ENCODE measurements at regions not wholly inside any gene's neighbourhood (a gene's known extent, or its start where the extent isn't known, plus 50 kb on each side); places are given as distances from the start of the nearest gene placed in this dataset.
"Not testable (repeated sequence)": the region's sequence is repeated elsewhere in the genome, so short reads cannot be mapped to it uniquely, and the experiment has no call there.

DNA sequence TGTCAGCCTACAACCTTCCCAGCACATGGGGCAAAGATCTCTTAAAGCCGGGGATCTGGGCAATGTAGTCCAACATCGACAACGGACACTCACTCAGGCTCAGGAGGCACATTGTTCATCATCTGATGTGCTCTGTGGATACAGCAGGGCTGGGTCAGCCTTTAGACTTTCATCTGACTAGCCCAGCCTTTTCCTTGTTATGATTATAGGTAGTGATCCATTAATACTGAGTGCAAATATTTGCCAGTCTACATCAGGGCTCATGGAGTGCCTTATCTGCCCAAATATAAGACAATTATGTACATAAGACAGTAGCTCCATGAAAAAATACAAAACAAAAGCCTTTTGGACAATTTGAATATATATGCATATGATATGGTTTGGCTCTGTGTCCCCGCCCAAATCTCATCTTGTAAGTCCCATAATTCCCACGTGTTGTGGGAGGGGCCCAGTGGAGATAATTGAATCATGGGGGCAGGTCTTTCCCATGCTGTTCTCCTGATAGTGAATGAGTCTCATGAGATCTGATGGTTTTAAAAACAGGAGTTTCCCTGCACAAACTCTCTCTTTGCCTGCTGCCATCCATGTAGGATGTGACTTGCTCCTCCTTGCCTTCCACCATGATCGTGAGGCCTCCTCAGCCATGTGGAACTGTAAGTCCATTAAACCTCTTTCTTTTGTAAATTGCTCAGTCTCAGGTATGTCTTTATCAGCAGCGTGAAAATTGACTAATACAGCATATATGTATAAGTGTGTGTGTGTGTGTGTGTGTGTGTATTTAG is 248.5 kb upstream of the FOXN3 start:
- not testable (repeated sequence) for DNase-seq (ENCODE audit: low read depth in 2 of 3, low spot score in 2 of 3)

DNA sequence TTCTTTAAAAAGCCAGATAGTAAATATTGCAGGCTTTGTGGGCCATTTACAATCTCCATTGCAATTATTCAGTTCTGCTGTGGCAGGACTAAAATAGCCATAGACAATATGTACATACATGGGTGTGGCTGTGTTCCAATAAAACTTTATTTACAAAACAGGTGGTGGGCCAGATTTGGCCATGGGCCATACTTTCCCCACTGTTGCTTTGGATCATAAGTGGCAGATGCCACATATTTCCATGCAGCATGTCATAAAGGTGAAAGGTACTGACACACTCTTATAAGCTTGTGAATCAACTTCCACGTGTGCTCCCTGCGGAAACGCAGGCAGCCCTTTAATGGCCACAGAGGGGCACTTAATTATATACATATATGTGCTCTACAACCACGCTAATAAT is 244.4 kb upstream of the FOXN3 start:
- no peak for DNase-seq (ENCODE audit: low read depth in 2 of 3, low spot score in 2 of 3)

DNA sequence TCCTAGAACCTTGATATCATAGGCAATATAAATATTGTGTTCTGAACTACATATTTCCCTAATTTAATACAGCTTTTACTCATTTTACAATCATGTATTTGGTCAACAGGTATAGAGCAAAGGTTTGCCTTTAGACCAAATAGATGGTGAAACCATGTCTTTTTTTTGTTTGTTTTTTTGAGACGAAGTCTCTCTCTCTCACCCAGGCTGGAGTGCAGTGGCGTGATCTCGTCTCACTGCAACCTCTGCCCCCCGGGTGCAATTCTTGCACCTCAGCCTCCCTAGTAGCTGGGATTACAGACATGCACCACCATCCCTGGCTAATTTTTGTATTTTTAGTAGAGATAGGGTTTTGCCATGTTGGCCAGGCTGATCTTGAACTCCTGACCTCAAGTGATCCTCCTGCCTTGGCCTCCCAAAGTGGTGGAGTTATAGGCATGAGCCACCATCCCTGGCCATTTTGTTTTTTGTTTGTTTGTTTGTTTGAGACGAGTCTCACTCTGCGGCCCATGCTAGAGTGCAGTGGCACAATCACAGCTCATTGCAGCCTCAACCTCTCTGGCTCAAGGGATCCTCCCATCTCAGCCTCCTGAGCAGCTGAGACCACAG is 243.7 kb upstream of the FOXN3 start:
- DNase-seq (ENCODE audit: low read depth in 2 of 3, low spot score in 2 of 3) = not testable (repeated sequence)

DNA sequence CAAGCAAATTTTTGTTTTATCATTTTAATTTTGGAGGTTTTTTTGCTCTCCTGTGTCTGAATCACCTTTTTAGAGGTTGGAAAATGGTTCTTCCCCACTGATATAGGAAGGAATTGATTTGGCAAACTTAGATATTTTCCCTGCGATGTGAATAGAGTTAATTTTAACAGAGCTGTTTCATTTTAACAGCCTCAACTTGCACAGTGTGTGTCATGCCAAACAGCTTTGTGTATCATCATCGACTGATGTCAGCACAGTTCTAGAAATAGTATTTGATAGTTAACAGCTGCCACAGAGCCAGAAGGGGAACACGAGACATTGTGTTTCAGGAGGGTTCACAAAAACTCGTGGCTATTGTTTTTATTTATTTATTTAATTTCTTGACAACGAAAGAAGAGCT is 243.1 kb upstream of the FOXN3 start:
- no peak for DNase-seq (ENCODE audit: low read depth in 2 of 3, low spot score in 2 of 3)

DNA sequence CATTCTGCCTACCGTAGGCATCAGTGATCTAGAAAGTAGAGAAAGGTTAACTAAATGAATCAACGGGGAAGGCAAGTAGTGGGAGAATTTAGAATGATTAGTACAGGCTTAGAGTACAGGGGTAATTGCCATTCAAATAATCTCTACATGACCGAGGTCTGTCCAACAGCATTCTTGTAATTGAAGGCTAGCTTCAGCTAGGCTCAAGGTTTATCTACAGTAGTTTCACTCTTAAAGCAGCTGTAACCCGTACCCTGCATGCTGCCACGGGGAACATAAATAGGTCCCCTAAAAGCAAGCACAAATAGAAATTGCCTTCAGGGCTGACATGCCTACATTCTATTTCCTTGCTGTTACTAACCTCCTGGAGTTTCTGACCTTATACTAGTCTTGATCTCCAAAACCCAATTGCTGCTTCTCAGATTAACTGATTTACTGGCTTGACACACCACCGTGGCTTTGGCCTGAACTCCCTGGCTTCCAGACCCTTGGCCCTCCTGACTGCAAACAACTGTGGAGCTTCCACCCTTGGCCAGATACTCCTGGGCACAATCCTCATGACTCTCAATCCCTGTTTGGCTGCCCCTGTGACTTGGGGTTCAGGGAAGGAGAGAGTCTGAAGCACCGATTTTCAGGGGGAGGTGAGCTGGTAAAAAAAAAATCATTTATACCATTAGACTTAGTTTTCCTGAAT is 242.1 kb upstream of the FOXN3 start:
- no peak for DNase-seq (ENCODE audit: low read depth in 2 of 3, low spot score in 2 of 3)

DNA sequence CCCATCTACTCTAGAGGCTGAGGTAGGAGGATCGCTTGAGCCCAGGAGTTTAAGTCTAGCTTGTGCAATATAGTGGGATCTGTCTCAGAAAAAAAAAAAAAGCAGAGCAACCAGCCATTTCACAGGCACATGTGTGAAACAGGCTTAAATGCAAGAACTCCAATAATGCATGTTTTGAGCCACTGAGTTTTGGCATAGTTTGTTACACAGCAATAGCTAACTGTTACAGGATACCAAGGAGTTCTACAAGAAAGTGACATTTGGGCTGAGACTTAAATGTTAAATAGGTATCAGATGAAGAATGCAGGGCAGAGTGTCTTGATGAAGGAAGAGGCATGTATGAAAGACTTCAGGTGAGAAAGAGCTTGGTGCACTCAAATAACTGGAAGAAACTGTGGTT is 240.0 kb upstream of the FOXN3 start:
- no peak for DNase-seq (ENCODE audit: low read depth in 2 of 3, low spot score in 2 of 3)

DNA sequence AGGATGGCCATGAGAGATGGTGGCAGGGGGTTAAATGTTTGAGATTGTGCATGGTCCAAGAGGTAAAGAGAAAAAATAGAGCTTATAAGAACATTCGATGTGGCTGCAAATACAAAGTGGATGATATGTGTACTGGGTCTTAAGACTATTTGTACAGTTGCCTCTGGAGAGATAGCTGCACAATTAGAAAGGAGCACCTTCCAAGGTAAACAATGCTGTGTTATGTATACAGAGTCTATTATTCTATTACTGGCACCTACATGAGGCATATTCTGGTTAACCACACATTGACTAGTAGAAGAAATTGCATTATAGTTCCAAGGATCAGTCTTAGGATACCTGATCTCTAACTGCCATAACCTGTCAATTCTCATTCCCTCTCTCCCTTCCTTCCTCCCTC is 238.0 kb upstream of the FOXN3 start:
- no peak for DNase-seq (ENCODE audit: low read depth in 2 of 3, low spot score in 2 of 3)

DNA sequence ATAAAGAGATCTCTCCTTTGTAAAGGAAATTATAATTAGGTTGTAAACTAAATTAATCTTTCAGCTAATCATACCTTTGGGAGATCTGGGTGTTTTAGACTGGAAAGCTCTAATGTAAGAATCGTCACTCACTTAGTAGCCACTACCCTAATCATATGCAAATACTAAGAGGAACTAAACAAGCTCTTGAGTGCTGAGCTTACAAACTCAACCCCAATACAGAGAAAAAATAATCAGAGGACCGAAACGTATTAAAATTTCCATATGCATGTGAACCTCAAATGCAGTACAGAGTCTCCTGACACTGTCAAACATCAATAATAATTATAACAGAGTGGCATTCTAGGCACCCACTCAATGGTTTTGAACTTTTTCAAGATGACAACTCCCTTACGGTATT is 235.3 kb upstream of the FOXN3 start:
- no peak for DNase-seq (ENCODE audit: low read depth in 2 of 3, low spot score in 2 of 3)

DNA sequence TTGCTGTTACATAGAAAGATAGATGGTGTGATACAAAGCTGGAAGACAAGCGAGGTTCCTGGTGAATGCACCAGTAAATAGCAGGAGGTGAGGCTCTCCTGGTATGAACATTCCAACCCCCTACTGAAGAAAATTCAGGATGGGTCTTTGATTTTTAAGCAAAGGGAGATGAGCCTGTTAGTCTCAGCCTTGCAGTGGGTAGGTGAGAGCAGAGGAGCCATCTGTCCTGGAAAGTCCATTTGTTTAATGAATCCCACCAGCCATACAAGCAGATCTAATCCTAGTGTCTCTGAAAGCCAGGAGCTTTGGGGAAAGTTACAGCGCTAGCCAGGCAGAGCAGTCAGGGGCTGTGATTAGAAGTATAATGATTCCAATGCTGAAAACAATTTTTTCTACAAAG is 234.8 kb upstream of the FOXN3 start:
- no peak for DNase-seq (ENCODE audit: low read depth in 2 of 3, low spot score in 2 of 3)

DNA sequence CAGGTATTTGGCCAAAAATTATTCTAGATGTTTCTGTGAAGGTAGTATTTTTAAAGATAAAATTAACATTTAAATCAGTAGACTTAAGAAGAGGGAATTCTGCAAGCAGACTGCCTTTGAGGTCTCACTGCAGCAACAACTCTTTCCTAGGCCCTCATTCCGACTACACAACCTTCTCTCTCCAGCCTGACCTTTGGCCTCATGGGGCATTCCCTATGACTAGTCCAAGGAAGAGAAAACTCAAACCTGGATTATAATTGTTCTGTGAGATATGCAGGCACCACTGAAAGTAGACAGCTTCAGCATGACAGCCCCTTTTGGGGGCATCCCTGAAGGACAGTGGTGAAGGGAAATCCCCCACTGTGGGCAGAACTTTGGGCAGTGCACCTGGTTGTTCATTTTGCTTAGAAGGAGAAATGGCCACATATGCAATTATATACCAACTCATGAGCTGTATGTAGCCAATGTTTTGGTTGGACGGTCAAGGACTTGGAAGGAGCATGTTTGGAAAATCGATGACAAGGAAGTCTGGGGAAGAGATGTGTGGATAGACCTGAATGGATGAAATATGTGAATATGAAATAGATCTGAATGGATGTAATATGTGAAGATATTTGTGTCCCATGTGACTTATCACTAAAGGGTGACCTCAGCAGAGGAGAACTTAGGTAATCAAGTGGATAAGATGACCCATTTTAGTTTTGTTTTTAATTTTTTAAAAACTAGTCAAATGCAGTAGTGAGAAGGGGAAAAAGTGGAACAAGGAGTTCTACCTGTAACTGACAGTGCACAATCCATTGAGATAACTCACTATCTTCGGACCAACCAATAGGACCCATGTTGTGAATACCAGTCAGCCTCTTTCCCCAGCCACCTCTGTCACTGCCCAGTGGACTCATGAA is 233.3 kb upstream of the FOXN3 start:
- peak in 1 of 3 donors; percentile 21 for DNase-seq (ENCODE audit: low read depth in 2 of 3, low spot score in 2 of 3)

DNA sequence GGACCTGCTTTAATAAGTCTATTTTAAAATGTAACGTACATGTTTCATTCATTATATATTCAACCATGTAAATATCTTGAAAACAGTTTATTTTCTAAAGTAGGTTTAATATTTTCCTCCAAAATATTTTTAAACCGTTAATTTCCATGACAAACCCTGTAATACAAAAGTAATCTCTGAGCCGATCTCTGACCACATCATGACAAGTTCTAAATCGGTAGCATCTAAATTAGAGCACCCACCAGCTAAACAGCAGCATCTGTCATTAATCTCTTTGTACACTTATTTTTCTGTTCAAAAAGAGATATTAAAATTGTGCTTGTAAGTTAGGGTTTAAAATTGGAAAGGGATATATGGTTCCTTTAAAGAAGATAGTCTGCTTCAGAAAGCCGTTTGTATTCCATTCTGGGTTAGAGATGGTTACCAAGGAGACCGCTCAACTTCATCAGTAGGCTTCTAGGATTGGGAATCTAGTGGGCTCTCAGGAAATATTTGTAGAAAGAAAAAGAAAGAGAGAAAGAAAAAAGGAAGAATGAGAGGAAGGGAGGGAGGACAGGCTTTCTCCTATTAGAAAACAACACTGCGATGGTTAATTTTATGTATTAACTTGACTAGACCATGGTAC is 232.5 kb upstream of the FOXN3 start:
- peak in 1 of 3 donors; percentile 56 for DNase-seq (ENCODE audit: low read depth in 2 of 3, low spot score in 2 of 3)

DNA sequence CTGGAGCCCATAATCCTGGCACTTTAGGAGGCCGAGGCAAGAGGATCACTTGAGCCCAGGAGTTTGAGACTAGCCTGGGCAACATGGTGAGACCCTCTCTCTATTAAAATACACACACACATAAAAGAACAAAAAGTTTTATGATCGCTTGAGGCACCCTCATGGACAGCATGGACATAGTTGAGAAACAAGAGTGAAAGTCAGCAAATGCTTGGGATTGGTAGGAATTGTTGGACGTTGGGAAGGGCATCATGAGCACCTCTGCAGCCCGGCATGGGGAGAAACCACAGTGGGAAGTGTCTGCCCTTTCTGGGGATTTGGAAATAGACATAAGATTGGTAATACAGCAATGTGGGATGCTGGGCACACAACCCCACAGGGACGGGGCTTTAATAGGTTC is 231.9 kb upstream of the FOXN3 start:
- DNase-seq (ENCODE audit: low read depth in 2 of 3, low spot score in 2 of 3) = no peak

DNA sequence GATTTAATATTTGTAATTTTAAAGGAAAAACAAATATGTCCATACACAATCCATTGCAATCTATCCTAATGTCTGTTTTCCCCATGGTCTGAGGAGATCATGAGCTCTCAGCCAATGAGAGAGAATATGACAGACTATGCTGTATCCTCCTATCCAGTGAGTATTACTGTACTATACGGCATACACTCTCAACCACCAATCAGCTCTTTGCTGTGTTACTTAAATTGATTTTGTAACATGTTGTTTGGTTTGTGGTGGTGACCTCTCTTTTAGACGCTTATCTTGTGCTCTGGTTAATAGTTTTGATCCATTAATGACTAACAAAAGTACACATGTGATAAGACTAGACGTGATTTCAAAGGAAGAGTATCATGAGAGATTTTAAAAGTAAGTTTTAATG is 231.5 kb upstream of the FOXN3 start:
- DNase-seq (ENCODE audit: low read depth in 2 of 3, low spot score in 2 of 3) = no peak

DNA sequence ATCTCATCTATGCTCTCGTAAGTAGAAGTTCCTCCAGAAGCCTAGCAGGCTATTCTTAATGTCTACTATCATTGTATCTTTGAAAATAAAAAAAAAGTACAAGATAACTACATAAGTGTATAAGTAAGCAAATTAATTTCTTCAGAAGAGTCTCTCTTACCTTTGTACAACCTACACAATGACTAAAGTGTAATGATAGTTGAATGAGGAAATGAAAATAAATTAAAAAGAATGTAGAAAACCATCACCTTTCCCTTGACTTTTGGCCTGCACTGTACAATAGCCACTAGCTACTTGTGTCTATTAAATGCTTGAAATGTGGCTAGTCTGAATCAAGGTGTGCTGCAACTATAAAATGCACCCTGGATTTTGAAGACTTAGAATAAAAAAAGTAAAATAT is 229.9 kb upstream of the FOXN3 start:
- no peak for DNase-seq (ENCODE audit: low read depth in 2 of 3, low spot score in 2 of 3)

DNA sequence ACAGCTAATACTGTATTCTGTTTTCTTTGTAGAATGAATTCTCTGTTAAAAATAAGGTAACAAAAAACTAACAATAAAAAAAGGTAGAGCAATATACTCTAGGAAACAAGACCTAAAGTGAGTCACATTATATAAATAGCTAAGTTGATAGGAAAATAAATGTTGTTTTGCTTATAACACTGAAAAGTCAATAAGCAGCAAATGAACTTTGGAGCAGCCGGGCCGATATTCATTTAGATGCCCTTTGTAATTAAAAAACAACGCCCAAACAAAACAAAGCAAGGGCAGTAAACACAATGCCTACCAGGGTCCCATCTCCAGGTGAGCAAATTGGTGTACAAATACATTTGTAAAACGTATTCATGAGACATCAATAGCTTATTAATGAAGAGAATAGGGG is 227.6 kb upstream of the FOXN3 start:
- no peak for DNase-seq (ENCODE audit: low read depth in 2 of 3, low spot score in 2 of 3)

DNA sequence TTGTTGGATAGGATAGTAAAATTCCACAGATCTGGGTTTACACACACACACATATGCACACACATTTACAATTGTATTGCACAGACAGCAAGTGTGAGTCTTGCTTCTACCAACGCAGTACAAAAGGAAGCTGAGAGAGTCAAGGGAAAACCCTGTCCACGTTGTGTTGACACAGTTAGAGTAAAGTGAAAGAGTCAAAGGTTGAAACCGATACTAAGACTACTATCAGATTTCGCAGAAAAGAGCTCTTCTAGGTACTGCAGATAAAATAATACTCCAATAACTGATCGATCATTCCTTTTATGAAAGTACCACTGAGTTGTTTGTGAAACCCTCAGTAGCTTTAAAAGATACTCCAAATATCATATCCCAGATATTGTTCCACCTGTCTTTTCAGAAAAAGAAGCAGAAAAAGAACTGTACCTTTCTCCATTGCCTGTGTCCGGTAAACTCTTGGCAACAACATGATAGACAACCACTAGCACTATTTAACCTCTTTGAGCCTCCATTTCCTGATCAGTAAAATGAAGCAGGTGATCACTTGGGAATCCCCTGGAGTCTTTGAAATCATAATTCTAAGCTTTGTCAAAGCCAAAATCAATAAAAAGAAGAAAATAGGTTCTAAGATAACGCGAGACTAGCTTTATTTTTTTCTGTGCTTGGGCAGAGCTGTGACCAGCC is 224.6 kb upstream of the FOXN3 start:
- no peak for DNase-seq (ENCODE audit: low read depth in 2 of 3, low spot score in 2 of 3)

DNA sequence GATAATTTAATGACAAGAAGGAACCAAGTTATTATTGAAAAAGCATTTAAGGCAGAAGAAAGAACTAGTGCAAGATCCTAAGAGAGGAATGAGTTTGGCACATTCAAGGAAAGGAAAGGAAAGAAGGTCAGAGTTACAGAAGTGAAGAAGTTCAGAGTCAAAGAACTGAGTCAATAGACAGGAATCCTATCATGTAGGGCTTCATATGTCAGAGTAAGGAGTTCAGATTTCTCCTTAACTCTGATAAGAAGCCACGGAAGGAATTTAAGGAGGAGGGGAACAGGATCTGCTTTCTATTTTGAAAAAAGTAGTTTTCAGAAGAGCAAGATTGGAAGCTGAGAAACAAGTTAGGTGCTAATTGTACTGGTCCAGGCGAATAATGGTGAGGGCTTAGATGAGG is 223.1 kb upstream of the FOXN3 start:
- DNase-seq (ENCODE audit: low read depth in 2 of 3, low spot score in 2 of 3) = no peak

DNA sequence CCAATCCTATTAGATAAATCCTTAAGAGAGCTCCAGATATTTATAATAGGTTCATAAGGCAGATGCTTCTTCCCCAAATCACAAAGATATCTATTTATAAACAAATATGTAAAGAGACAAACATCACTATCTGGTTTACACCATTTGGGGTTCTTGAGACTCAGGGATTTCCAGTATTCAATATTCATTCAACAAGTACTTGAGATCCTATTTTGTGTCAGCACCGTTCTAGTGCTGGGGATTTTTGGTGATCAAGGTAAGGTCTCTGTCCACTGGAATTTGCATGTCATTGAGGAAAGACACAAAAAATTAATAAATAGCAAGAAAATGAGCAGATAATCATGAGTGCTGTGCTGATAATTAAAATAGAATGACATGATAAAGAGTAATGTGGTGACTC is 222.7 kb upstream of the FOXN3 start:
- no peak for DNase-seq (ENCODE audit: low read depth in 2 of 3, low spot score in 2 of 3)

DNA sequence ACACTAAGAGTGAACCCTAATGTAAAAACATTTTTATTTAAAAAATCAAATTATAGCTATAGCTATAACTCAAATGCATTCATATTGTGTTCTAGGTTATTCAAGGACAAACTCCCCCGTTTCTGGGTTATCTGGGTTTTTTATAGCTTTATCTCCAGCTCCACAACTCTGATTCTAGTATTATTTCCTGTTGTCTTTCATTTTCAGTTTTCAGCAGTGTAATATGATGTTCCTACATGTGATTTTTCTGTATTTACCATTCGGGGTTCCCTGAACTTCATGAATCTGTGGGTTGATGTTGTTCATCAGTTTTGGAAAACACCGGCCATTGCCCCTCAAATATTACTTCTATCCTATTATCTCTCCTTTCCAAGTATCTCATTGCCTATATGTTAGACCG is 221.9 kb upstream of the FOXN3 start:
- DNase-seq (ENCODE audit: low read depth in 2 of 3, low spot score in 2 of 3) = no peak

DNA sequence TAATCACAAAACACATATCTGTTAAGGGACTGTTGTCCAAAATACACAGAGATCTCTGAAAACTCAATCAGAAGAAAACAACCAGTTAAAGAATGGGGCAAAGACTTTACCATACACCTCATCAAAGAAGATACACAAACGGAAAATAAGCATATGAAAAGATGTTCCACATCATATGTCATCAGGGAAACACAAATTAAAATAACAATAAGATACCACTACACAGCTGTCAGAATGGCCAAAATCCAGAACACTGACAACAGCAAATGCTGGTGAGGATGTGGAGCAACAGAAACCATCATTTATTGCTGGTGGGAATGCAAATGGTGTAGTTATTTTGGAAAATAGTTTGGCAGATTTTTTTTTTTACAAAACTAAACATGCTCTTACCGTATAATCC is 220.5 kb upstream of the FOXN3 start:
- no peak for DNase-seq (ENCODE audit: low read depth in 2 of 3, low spot score in 2 of 3)
